Right lobe of liver (tissue), 6 donors: ENCODE measurements at regions not wholly inside any gene's neighbourhood (a gene's known extent, or its start where the extent isn't known, plus 50 kb on each side); places are given as distances from the start of the nearest gene placed in this dataset.
"Not testable (repeated sequence)": the region's sequence is repeated elsewhere in the genome, so short reads cannot be mapped to it uniquely, and the experiment has no call there.

Experiments used
- ATAC-seq, 4 donors: fragments of 200-7000 bp; cut with Tn5 transposase; one replicate each; pipeline ENCODE4 v1.9.1; 2020; ENCODE audit warnings: mild to moderate bottlenecking in 4 of 4, moderate library complexity in 4 of 4
- DNase-seq, 3 donors: peaks; one replicate each; pipeline ENCODE4 v3.0.0-alpha.2; 2020
- H3K27ac ChIP-seq, 3 donors: fragments of 200-600 bp; one replicate each; pipeline ENCODE4 v1.8.0; 2022
- H3K27me3 ChIP-seq, 2 donors: fragments of 200-600 bp; one replicate each; pipeline ENCODE4 v1.8.0; 2022
- H3K36me3 ChIP-seq, 4 donors: fragments of 200-600 bp; sonication (generic) in 1 of 4; one replicate each; pipeline versions ENCODE4 v1.5.1 to v1.8.0; 2017 to 2022; ENCODE audit warnings: control low read depth in 1 of 4
- H3K4me1 ChIP-seq, 4 donors: fragments of 200-600 bp; sonication (generic) in 1 of 4; one replicate each; pipeline versions ENCODE4 v1.5.1 to v1.8.0; 2017 to 2022; ENCODE audit warnings: control low read depth in 1 of 4
- H3K4me3 ChIP-seq, 3 donors: fragments of 200-600 bp; one replicate each; pipeline ENCODE4 v1.8.0; 2022
- H3K9me3 ChIP-seq, 4 donors: fragments of 200-600 bp; sonication (generic) in 1 of 4; one replicate each; pipeline versions ENCODE4 v1.5.1 to v1.8.0; 2017 to 2022; ENCODE audit warnings: control low read depth in 1 of 4
- CTCF ChIP-seq, 4 donors: fragments of 200-600 bp in 3 of 4; fragments of 450-650 bp in 1 of 4; IDR thresholded peaks; one replicate each; pipeline versions ENCODE4 v1.5.1 to v1.8.0; 2016 to 2022; ENCODE audit warnings: antibody characterized with exemption in 4 of 4, mild to moderate bottlenecking in 2 of 4
- POLR2A ChIP-seq: fragments of 450-650 bp; IDR thresholded peaks from one replicate; pipeline ENCODE4 v1.6.1; 2017; ENCODE audit warnings: antibody characterized with exemption, mild to moderate bottlenecking
- WGBS: methylation state at CpG from one replicate; pipeline ENCODE4 v1.1.6; 2018; ENCODE audit warnings: low coverage, low lambda C conversion rate; ENCODE audit not compliant: insufficient coverage; ENCODE audit errors: missing lambda C conversion rate; 5-methylcytosine and 5-hydroxymethylcytosine counted together
- intact Hi-C, 2 donors: fragments of 100-400 bp; cut with DNase I; formaldehyde crosslinking; loops; one replicate each; pipeline versions ENCODE4 v1.11.2 to v1.14.1; 2022
- donor health status: DM: no; HTN: yes; CAD: no.
- donor health status: DM: no; HTN: no; CAD: no.
- donor health status: DM: no; HTN: no; CAD: no.
- donor health status: DM: no; HTN: yes; CAD: no.
- donor health status: DM: no; HTN: yes; CAD: no.

GRCh38 chr5:12133520-12133919 is 229.3 kb upstream of the CTNND2 start:
- intact Hi-C loops: no loop called here
- H3K36me3 ChIP-seq: no peaks in the 10 kb centered on the region
- ATAC-seq (no peak), DNase-seq (no peak)
- no peak overlapping the region for H3K4me3 ChIP-seq
- no peaks in the 10 kb centered on the region for H3K9me3 ChIP-seq
- no peaks in the 10 kb centered on the region for H3K4me1 ChIP-seq
- H3K27me3 ChIP-seq: no peaks in the 10 kb centered on the region
- 0% methylated on average over 1 of the region's 1 CpG for WGBS
- no peak for TF ChIP-seq CTCF (IDR thresholded peaks at IDR 0.05)
- TF ChIP-seq POLR2A: no peak
- H3K27ac ChIP-seq: no peak overlapping the region

- intact Hi-C loops, H3K27ac ChIP-seq, DNase-seq, H3K4me1 ChIP-seq, H3K27me3 ChIP-seq, H3K36me3 ChIP-seq, H3K4me3 ChIP-seq, H3K9me3 ChIP-seq, ATAC-seq: not testable (repeated sequence)
- WGBS: 74% methylated on average over 2 of the region's 2 CpGs
Measured at GRCh38 chr5:12131020-12131419, 226.8 kb upstream of the CTNND2 start.

GRCh38 chr5:12125895-12126294 is 221.6 kb upstream of the CTNND2 start:
- Histone ChIP-seq H3K4me1 (no peaks in the 10 kb centered on the region), H3K27me3 (no peaks in the 10 kb centered on the region), H3K9me3 (no peaks in the 10 kb centered on the region), H3K27ac (no peak overlapping the region), H3K36me3 (no peaks in the 10 kb centered on the region), H3K4me3 (no peak overlapping the region)
- TF ChIP-seq CTCF (IDR thresholded peaks at IDR 0.05) (no peak), POLR2A (no peak)
- ATAC-seq: no peak
- no peak for DNase-seq
- WGBS: 40% methylated on average over 1 of the region's 7 CpGs
- intact Hi-C loops: no loop called here

GRCh38 chr5:12119657-12120056 is 215.4 kb upstream of the CTNND2 start:
- DNase-seq (no peak), ATAC-seq (no peak)
- Histone ChIP-seq H3K4me3 (no peak overlapping the region), H3K4me1 (no peaks in the 10 kb centered on the region), H3K27me3 (no peaks in the 10 kb centered on the region), H3K36me3 (no peaks in the 10 kb centered on the region), H3K9me3 (no peaks in the 10 kb centered on the region), H3K27ac (no peak overlapping the region)
- no peak for TF ChIP-seq CTCF (IDR thresholded peaks at IDR 0.05)
- no peak for TF ChIP-seq POLR2A
- WGBS: 25% methylated on average over 3 of the region's 3 CpGs
- intact Hi-C loops: no loop called here

GRCh38 chr5:12114075-12114474 is 209.8 kb upstream of the CTNND2 start:
- 79% methylated on average over 1 of the region's 1 CpG for WGBS
- Histone ChIP-seq H3K4me3 (no peak overlapping the region), H3K4me1 (peaks cover 0 to 7% (median under 1%) of the 10 kb centered on the region in 4 donors), H3K27ac (no peak overlapping the region), H3K27me3 (no peaks in the 10 kb centered on the region), H3K36me3 (no peaks in the 10 kb centered on the region), H3K9me3 (no peaks in the 10 kb centered on the region)
- intact Hi-C loops: no loop called here
- TF ChIP-seq POLR2A: no peak
- TF ChIP-seq CTCF (IDR thresholded peaks at IDR 0.05): no peak
- ATAC-seq: no peak
- no peak for DNase-seq
